ENCODE measurements at regions not wholly inside any gene's neighbourhood (a gene's known extent, or its start where the extent isn't known, plus 50 kb on each side); places are given as distances from the start of the nearest gene placed in this dataset.

GRCh38 chr3:25863416-25863959, 73.6 kb downstream of the OXSM start:
- TF ChIP-seq CTCF (IDR thresholded peaks at IDR 0.05) (no peak), POLR2A (IDR thresholded peaks at IDR 0.05) (no peak)

All from vagina (tissue), 2 donors.